ENCODE measurements at regions not wholly inside any gene's neighbourhood (a gene's known extent, or its start where the extent isn't known, plus 50 kb on each side); places are given as distances from the start of the nearest gene placed in this dataset.

DNA sequence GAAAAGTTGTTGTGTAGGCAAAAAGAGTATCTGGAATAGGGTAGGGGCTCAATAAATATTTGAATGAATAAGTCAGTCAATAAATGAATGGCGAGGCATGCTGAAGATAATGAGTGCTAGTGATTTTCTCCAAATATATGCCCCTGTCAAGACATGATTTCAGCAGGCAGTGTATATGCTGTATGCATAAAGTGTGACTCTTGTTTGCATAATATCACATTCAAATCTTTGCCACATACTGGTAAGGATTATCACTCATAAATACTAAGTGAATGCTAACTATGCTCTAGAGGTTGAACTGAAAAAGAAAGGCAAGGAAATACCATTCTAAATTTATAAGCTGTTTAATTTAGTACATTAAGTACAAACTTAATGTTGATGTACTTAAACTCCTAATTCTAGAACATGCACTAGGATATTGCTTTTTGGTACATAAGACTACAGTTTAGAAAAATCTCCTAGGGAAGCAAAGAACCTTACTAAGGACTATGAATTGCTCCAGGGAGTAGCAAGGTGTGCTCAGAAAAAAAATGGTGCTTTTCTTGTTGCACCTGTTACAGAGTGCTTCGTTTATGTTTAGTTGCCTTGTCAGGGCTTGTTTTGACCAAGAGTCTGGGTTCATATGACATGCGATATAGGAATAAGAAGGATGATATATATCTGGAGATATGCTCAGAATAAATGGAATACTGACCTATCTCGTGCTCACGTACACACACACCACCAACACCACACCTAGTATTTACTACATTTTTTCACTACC is 224.0 kb upstream of the TANK start:
- TF ChIP-seq YY1 (IDR thresholded peaks at IDR 0.05; ENCODE audit: low read depth) (no peak), CEBPB (IDR thresholded peaks at IDR 0.05) (no peak), EP300 (IDR thresholded peaks at IDR 0.05; ENCODE audit: borderline replicate concordance) (no peak), RAD21 (IDR thresholded peaks at IDR 0.05; ENCODE audit: low read depth) (no peak)
- TF ChIP-seq, protein P1, sequence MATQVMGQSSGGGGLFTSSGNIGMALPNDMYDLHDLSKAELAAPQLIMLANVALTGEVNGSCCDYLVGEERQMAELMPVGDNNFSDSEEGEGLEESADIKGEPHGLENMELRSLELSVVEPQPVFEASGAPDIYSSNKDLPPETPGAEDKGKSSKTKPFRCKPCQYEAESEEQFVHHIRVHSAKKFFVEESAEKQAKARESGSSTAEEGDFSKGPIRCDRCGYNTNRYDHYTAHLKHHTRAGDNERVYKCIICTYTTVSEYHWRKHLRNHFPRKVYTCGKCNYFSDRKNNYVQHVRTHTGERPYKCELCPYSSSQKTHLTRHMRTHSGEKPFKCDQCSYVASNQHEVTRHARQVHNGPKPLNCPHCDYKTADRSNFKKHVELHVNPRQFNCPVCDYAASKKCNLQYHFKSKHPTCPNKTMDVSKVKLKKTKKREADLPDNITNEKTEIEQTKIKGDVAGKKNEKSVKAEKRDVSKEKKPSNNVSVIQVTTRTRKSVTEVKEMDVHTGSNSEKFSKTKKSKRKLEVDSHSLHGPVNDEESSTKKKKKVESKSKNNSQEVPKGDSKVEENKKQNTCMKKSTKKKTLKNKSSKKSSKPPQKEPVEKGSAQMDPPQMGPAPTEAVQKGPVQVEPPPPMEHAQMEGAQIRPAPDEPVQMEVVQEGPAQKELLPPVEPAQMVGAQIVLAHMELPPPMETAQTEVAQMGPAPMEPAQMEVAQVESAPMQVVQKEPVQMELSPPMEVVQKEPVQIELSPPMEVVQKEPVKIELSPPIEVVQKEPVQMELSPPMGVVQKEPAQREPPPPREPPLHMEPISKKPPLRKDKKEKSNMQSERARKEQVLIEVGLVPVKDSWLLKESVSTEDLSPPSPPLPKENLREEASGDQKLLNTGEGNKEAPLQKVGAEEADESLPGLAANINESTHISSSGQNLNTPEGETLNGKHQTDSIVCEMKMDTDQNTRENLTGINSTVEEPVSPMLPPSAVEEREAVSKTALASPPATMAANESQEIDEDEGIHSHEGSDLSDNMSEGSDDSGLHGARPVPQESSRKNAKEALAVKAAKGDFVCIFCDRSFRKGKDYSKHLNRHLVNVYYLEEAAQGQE (IDR thresholded peaks at IDR 0.05; ENCODE audit: low read depth), result no peak

All from Ishikawa (cell line).